Fibroblast of lung (primary cell): ENCODE measurements at regions not wholly inside any gene's neighbourhood (a gene's known extent, or its start where the extent isn't known, plus 50 kb on each side); places are given as distances from the start of the nearest gene placed in this dataset.

Experiments
- DNase-seq, 2 donors: peaks; one replicate each; pipeline versions ENCODE4 v3.0.0 to v3.0.0-alpha.2; 2010; ENCODE audit warnings: low read depth in 2 of 2
- H2AFZ ChIP-seq: 2 replicates; pipeline ENCODE4 v1.5.1; 2012; ENCODE audit warnings: low read length, control low read depth, inconsistent platforms
- H3K27ac ChIP-seq: 2 replicates; pipeline ENCODE4 v1.5.1; 2011; ENCODE audit warnings: low read length, control low read depth; ENCODE audit not compliant: insufficient read depth
- H3K27me3 ChIP-seq: 2 replicates; pipeline ENCODE4 v1.5.1; 2011; ENCODE audit warnings: mild to moderate bottlenecking, low read length; ENCODE audit not compliant: control insufficient read depth, insufficient read depth
- H3K36me3 ChIP-seq: 2 replicates; pipeline ENCODE4 v1.5.1; 2011; ENCODE audit warnings: low read length; ENCODE audit not compliant: control insufficient read depth, insufficient read depth
- H3K4me1 ChIP-seq: 2 replicates; pipeline ENCODE4 v1.5.1; 2011; ENCODE audit warnings: low read length; ENCODE audit not compliant: control insufficient read depth, insufficient read depth; ENCODE audit errors: extremely low read depth
- H3K4me2 ChIP-seq: 2 replicates; pipeline ENCODE4 v1.5.1; 2011; ENCODE audit warnings: low read length, control low read depth; ENCODE audit not compliant: insufficient read depth; ENCODE audit errors: extremely low read depth
- H3K4me3 ChIP-seq, 4 experiments: fragments of 200-600 bp in 1 of 4; sonication (generic) in 1 of 4; replicated peaks in 1 of 4; 2 replicates each; pipeline ENCODE4 v1.5.1; 2011 to 2016; ENCODE audit warnings: low read length in 4 of 4, low read depth in 3 of 4, mild to moderate bottlenecking in 3 of 4, control low read depth in 2 of 4, inconsistent platforms in 1 of 4, mixed read lengths in 1 of 4; ENCODE audit not compliant: insufficient read depth in 1 of 4; ENCODE audit errors: control extremely low read depth in 1 of 4
- H3K79me2 ChIP-seq: 2 replicates; pipeline ENCODE4 v1.5.1; 2012; ENCODE audit warnings: mild to moderate bottlenecking, low read length, inconsistent platforms; ENCODE audit not compliant: control insufficient read depth, insufficient read depth
- H3K9ac ChIP-seq: 2 replicates; pipeline ENCODE4 v1.5.1; 2011; ENCODE audit warnings: mild to moderate bottlenecking, low read length, control low read depth; ENCODE audit not compliant: insufficient read depth
- H3K9me3 ChIP-seq: 2 replicates; pipeline ENCODE4 v1.5.1; 2012; ENCODE audit warnings: low read depth, low read length; ENCODE audit not compliant: control insufficient read depth, insufficient read depth
- H4K20me1 ChIP-seq: 2 replicates; pipeline ENCODE4 v1.5.1; 2011; ENCODE audit warnings: low read length; ENCODE audit not compliant: control insufficient read depth, insufficient read depth; ENCODE audit errors: extremely low read depth
- CTCF ChIP-seq, 2 donors: IDR thresholded peaks in 1 of 2; conservative IDR thresholded peaks in 1 of 2; 1 replicate in 1 of 2; 2 replicates in 1 of 2; pipeline ENCODE4 v1.5.1; 2011 to 2012; ENCODE audit warnings: low read length in 2 of 2, control low read depth in 1 of 2, inconsistent platforms in 1 of 2, low read depth in 1 of 2, mild to moderate bottlenecking in 1 of 2
- EZH2 ChIP-seq: IDR thresholded peaks from 2 replicates; pipeline ENCODE4 v1.5.1; 2012; ENCODE audit warnings: low read length, control low read depth, mild to moderate bottlenecking; ENCODE audit errors: missing control alignments

GRCh38 chr18:2091937-2092336 lies 479.4 kb downstream of the METTL4 start:
- no peak for TF ChIP-seq EZH2
- TF ChIP-seq CTCF (conservative IDR thresholded peaks at IDR 0.05 in 1 of 2, IDR thresholded peaks at IDR 0.05 in 1 of 2; ENCODE audit: low read depth in 1 of 2, low read length in 2 of 2), result no peak
- H3K4me1 ChIP-seq, result no peaks in the 10 kb centered on the region
- H4K20me1 ChIP-seq, result no peaks in the 10 kb centered on the region
- H3K27me3 ChIP-seq, result no peaks in the 10 kb centered on the region
- H3K9me3 ChIP-seq, result no peaks in the 10 kb centered on the region
- no peak overlapping the region for H3K9ac ChIP-seq
- H3K4me3 ChIP-seq, result no peak overlapping the region
- H3K79me2 ChIP-seq, result no peaks in the 10 kb centered on the region
- no peak overlapping the region for H2AFZ ChIP-seq
- no peak for DNase-seq
- no peak overlapping the region for H3K4me2 ChIP-seq
- no peaks in the 10 kb centered on the region for H3K36me3 ChIP-seq
- no peak overlapping the region for H3K27ac ChIP-seq

DNA sequence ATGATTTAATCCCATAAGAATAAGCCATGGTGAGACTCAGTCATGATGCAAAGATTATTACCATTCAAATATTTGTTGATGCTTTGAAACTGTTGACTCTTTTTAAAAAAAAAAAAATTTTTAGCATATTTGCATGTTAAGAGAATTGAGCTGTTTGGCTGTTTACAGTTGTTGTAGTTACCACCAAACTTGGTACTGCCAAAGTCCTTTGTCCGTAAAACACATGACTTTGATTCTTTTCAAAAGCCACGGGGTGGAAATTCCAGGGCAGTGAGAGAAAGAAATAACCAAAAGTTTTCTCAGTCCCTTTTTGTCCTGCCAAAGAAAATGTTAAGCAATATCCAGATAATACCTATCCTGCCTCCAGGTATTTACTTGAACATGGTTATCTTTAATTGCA lies 474.8 kb downstream of the METTL4 start:
- H3K4me1 ChIP-seq, result no peaks in the 10 kb centered on the region
- no peaks in the 10 kb centered on the region for H3K9me3 ChIP-seq
- no peak overlapping the region for H3K4me3 ChIP-seq
- H3K9ac ChIP-seq, result no peak overlapping the region
- no peak overlapping the region for H3K27ac ChIP-seq
- TF ChIP-seq CTCF (conservative IDR thresholded peaks at IDR 0.05 in 1 of 2, IDR thresholded peaks at IDR 0.05 in 1 of 2; ENCODE audit: low read depth in 1 of 2, low read length in 2 of 2) (no peak), EZH2 (no peak)
- no peaks in the 10 kb centered on the region for H3K79me2 ChIP-seq
- no peak overlapping the region for H2AFZ ChIP-seq
- no peaks in the 10 kb centered on the region for H3K27me3 ChIP-seq
- no peaks in the 10 kb centered on the region for H3K36me3 ChIP-seq
- DNase-seq, result peak in 1 of 2 donors; percentile 12
- no peak overlapping the region for H3K4me2 ChIP-seq
- no peaks in the 10 kb centered on the region for H4K20me1 ChIP-seq

DNA sequence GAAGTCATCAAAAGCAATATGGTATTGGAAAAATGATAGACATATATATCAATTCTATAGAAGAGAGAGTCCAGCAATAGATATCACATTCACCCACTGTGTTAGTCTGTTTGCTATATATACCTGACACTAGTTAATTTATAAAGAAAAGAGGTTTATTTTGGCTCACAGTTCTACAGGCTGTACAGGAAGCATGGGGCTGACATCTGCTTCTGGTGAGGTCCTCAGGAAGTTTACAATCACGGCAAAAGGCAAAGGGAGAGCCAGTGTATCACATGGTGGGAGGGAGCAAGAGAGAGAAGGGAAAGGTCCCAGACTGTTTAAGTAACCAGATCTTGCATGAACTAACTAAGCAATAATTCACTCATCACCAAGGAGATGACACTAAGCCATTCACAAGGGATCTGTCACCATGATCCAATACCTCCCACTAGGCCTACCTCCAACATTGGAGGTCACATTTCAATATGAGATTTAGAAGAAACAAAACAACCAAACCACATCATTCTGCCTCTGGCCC lies 470.6 kb downstream of the METTL4 start:
- no peak overlapping the region for H2AFZ ChIP-seq
- H3K4me1 ChIP-seq, result no peaks in the 10 kb centered on the region
- H3K4me3 ChIP-seq, result no peak overlapping the region
- H3K79me2 ChIP-seq, result no peaks in the 10 kb centered on the region
- H3K27ac ChIP-seq, result no peak overlapping the region
- no peak for DNase-seq
- H3K9ac ChIP-seq, result no peak overlapping the region
- H3K9me3 ChIP-seq, result no peaks in the 10 kb centered on the region
- TF ChIP-seq CTCF (conservative IDR thresholded peaks at IDR 0.05 in 1 of 2, IDR thresholded peaks at IDR 0.05 in 1 of 2; ENCODE audit: low read depth in 1 of 2, low read length in 2 of 2) (no peak), EZH2 (no peak)
- H3K4me2 ChIP-seq, result no peak overlapping the region
- H4K20me1 ChIP-seq, result no peaks in the 10 kb centered on the region
- H3K36me3 ChIP-seq, result no peaks in the 10 kb centered on the region
- no peaks in the 10 kb centered on the region for H3K27me3 ChIP-seq
